ENCODE measurements at regions not wholly inside any gene's neighbourhood (a gene's known extent, or its start where the extent isn't known, plus 50 kb on each side); places are given as distances from the start of the nearest gene placed in this dataset.

- no peak for ATAC-seq
- H3K27me3 Mint-ChIP-seq, result no peaks in the 10 kb centered on the region
- no peak for TF ChIP-seq CTCF (IDR thresholded peaks at IDR 0.05)
- H3K4me3 Mint-ChIP-seq, result no peak overlapping the region
- peaks cover 4% of the 10 kb centered on the region for H3K9me3 Mint-ChIP-seq
- no peaks in the 10 kb centered on the region for H3K4me1 Mint-ChIP-seq (ENCODE audit: low read depth)
- intact Hi-C loops (cut with micrococcal nuclease), result no loop called here
- ChIA-PET CTCF (no interaction called here), POLR2A (no interaction called here)
- H3K27ac Mint-ChIP-seq, result no peak overlapping the region
- DNase-seq, result no peak
- H3K36me3 Mint-ChIP-seq (ENCODE audit: low read depth), result no peaks in the 10 kb centered on the region
Observed at GRCh38 chr4:116070283-116070682, 956.9 kb upstream of the NDST4 start.

- no peak for TF ChIP-seq CTCF (IDR thresholded peaks at IDR 0.05)
- no peaks in the 10 kb centered on the region for H3K27me3 Mint-ChIP-seq
- CTCF ChIA-PET, result no interaction called here
- intact Hi-C loops (cut with micrococcal nuclease), result no loop called here
- no peak overlapping the region for H3K4me3 Mint-ChIP-seq
- H3K27ac Mint-ChIP-seq, result no peak overlapping the region
- H3K36me3 Mint-ChIP-seq (ENCODE audit: low read depth), result no peaks in the 10 kb centered on the region
- ATAC-seq (no peak), DNase-seq (no peak)
- POLR2A ChIA-PET, result no interaction called here
- no peaks in the 10 kb centered on the region for H3K4me1 Mint-ChIP-seq (ENCODE audit: low read depth)
- peaks cover 4% of the 10 kb centered on the region for H3K9me3 Mint-ChIP-seq
Observed at GRCh38 chr4:116066711-116067245, 953.4 kb upstream of the NDST4 start.

GRCh38 chr4:116064331-116064730 lies 950.9 kb upstream of the NDST4 start:
- POLR2A ChIA-PET, result no interaction called here

GRCh38 chr4:116059361-116059760 lies 945.9 kb upstream of the NDST4 start:
- Mint-ChIP-seq H3K27ac (no peak overlapping the region), H3K9me3 (no peaks in the 10 kb centered on the region), H3K27me3 (no peaks in the 10 kb centered on the region), H3K36me3 (ENCODE audit: low read depth) (no peaks in the 10 kb centered on the region), H3K4me3 (no peak overlapping the region), H3K4me1 (ENCODE audit: low read depth) (no peaks in the 10 kb centered on the region)
- ChIA-PET CTCF (no interaction called here), POLR2A (no interaction called here)
- ATAC-seq (no peak), DNase-seq (no peak)
- intact Hi-C loops (cut with micrococcal nuclease), result no loop called here
- no peak for TF ChIP-seq CTCF (IDR thresholded peaks at IDR 0.05)

More at GRCh38 chr4:116064331-116064730, 950.9 kb upstream of the NDST4 start:
- H3K4me3 Mint-ChIP-seq, result no peak overlapping the region
- no peaks in the 10 kb centered on the region for H3K27me3 Mint-ChIP-seq
- no peak for TF ChIP-seq CTCF (IDR thresholded peaks at IDR 0.05)
- peaks cover 3% of the 10 kb centered on the region for H3K9me3 Mint-ChIP-seq
- H3K36me3 Mint-ChIP-seq (ENCODE audit: low read depth), result no peaks in the 10 kb centered on the region
- CTCF ChIA-PET, result interaction anchor here (0.7 kb wide), 1 partner anchor 27 kb away, joined by 3 read pairs; no protein-coding TSS in a partner anchor
- H3K4me1 Mint-ChIP-seq (ENCODE audit: low read depth), result no peaks in the 10 kb centered on the region
- DNase-seq (no peak), ATAC-seq (no peak)
- H3K27ac Mint-ChIP-seq, result no peak overlapping the region
- intact Hi-C loops (cut with micrococcal nuclease), result no loop called here

GRCh38 chr4:116058129-116058528 lies 944.7 kb upstream of the NDST4 start:
- intact Hi-C loops (cut with micrococcal nuclease), result no loop called here
- no peaks in the 10 kb centered on the region for H3K4me1 Mint-ChIP-seq (ENCODE audit: low read depth)
- no peak for ATAC-seq
- H3K4me3 Mint-ChIP-seq, result no peak overlapping the region
- POLR2A ChIA-PET, result no interaction called here
- H3K9me3 Mint-ChIP-seq, result no peaks in the 10 kb centered on the region
- CTCF ChIA-PET, result no interaction called here
- H3K27me3 Mint-ChIP-seq, result no peaks in the 10 kb centered on the region
- no peak for TF ChIP-seq CTCF (IDR thresholded peaks at IDR 0.05)
- no peak for DNase-seq
- H3K36me3 Mint-ChIP-seq (ENCODE audit: low read depth), result no peaks in the 10 kb centered on the region
- H3K27ac Mint-ChIP-seq, result no peak overlapping the region

Data from activated CD8-positive, alpha-beta T cell treated with anti-CD3 and anti-CD28 coated beads for 36 hours (primary cell).